Progenitor cell of endocrine pancreas (in vitro differentiated cells): ENCODE measurements at regions not wholly inside any gene's neighbourhood (a gene's known extent, or its start where the extent isn't known, plus 50 kb on each side); places are given as distances from the start of the nearest gene placed in this dataset.
A peak's percentile ranks its signal among the peaks of the same experiment; 100 is the strongest.

ENCODE experiments used
- DNase-seq: peaks from one replicate; pipeline ENCODE4 v3.0.0; 2021; ENCODE audit warnings: low spot score; ENCODE audit not compliant: unreplicated experiment
- H3K27ac Mint-ChIP-seq: 2 replicates; pipeline ENCODE4 v1.8.0; 2021; ENCODE audit warnings: mild to moderate bottlenecking, moderate library complexity, mixed read lengths
- H3K27me3 Mint-ChIP-seq: 2 replicates; pipeline ENCODE4 v1.8.0; 2021; ENCODE audit warnings: mixed read lengths
- H3K36me3 Mint-ChIP-seq: 2 replicates; pipeline ENCODE4 v1.8.0; 2022; ENCODE audit warnings: mixed read lengths; ENCODE audit not compliant: insufficient read depth
- H3K4me1 Mint-ChIP-seq: 2 replicates; pipeline ENCODE4 v1.8.0; 2021; ENCODE audit warnings: low read depth, mixed read lengths
- H3K4me3 Mint-ChIP-seq: 2 replicates; pipeline ENCODE4 v1.8.0; 2021; ENCODE audit warnings: low read depth, mild to moderate bottlenecking, moderate library complexity, mixed read lengths
- H3K9me3 Mint-ChIP-seq: 2 replicates; pipeline ENCODE4 v1.8.0; 2021; ENCODE audit warnings: low read depth, mixed read lengths
- CTCF ChIP-seq: fragments of 200-600 bp; sonication (generic); IDR thresholded peaks from one replicate; pipeline ENCODE4 v1.5.0; 2021; ENCODE audit warnings: antibody characterized with exemption, mild to moderate bottlenecking; ENCODE audit not compliant: unreplicated experiment

DNA sequence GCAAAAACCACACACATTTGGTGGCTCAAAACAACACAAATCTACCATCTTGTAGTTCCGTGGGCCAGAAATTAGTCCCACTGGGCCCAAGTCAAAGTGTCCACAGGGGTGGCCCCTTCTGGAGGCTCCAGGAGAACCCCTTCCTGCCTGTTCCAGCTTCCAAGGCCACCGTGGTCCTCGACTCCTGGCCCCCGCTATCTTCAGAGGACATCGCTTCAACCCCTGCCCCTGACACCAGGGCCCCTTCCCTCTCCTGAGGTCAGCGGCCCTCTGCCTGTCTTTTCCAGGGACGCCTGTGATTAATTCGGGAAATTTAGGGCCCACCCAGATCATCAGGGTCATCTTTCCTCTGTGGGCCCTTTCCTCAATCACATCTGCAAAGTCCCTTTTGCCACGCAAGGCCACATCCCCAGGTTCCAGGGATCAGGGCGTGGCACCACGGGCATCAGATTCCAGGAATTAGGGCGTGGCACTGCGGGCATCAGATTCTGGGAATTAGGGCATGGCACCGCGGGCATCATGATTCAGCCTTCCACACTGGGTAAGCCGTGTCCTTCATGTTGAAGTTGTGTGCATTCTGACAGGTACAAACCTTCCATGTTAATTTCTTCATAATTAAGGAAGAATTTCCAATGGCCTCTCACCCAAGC lies 59.9 kb upstream of the SMOC2 start:
- Mint-ChIP-seq H3K4me1 (peaks cover 11% of the 10 kb centered on the region), H3K9me3 (no peaks in the 10 kb centered on the region), H3K27ac (peak overlapping the region; percentile 37), H3K27me3 (peaks cover 14% of the 10 kb centered on the region), H3K36me3 (no peaks in the 10 kb centered on the region), H3K4me3 (no peak overlapping the region)
- DNase-seq = no peak
- TF ChIP-seq CTCF = no peak

GRCh38 chr6:168381726-168382458 lies 59.1 kb upstream of the SMOC2 start:
- H3K27ac Mint-ChIP-seq = no peak overlapping the region
- peaks cover 11% of the 10 kb centered on the region for H3K4me1 Mint-ChIP-seq
- no peaks in the 10 kb centered on the region for H3K36me3 Mint-ChIP-seq
- no peak for DNase-seq
- no peaks in the 10 kb centered on the region for H3K9me3 Mint-ChIP-seq
- TF ChIP-seq CTCF = no peak
- peaks cover 8% of the 10 kb centered on the region for H3K27me3 Mint-ChIP-seq
- no peak overlapping the region for H3K4me3 Mint-ChIP-seq

DNA sequence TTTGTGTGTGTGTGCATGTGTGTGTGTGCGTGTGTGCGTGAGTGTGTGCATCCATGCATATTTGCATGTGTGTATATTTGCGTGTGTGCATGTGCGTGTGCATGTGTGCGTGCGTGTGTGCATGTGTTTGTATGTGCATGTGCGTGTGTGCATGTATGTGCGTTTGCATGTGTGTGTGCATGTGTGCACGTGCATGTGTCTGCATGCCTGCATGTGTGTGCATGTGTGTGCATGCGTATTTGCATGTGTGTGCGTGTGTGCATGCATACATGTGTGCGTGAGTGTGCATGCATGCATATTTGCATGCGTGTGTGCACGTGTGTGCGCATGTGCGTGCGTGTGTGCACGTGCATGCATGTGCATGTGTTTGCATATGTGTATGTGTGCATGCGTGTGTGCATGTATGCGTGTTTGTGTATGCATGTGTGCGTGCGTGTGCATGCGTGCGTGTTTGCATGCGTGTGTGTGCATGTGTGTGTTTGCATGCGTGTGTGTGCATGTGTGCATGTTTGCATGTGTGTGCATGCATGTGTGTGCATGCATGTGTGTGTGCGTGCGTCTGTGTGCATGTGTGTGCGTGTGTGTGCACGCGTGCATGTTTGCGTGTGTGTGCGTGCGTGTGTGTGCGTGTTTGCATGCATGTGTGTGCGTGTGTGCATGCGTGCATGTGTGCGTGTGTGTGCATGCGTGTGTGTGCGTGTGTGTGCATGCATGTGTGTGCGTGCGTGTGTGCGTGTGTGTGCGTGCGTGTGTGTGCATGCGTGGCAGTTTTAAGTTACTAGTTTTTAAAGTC lies 57.7 kb upstream of the SMOC2 start:
- Mint-ChIP-seq H3K4me3 (no peak overlapping the region), H3K36me3 (no peaks in the 10 kb centered on the region)
- TF ChIP-seq CTCF = no peak

DNA sequence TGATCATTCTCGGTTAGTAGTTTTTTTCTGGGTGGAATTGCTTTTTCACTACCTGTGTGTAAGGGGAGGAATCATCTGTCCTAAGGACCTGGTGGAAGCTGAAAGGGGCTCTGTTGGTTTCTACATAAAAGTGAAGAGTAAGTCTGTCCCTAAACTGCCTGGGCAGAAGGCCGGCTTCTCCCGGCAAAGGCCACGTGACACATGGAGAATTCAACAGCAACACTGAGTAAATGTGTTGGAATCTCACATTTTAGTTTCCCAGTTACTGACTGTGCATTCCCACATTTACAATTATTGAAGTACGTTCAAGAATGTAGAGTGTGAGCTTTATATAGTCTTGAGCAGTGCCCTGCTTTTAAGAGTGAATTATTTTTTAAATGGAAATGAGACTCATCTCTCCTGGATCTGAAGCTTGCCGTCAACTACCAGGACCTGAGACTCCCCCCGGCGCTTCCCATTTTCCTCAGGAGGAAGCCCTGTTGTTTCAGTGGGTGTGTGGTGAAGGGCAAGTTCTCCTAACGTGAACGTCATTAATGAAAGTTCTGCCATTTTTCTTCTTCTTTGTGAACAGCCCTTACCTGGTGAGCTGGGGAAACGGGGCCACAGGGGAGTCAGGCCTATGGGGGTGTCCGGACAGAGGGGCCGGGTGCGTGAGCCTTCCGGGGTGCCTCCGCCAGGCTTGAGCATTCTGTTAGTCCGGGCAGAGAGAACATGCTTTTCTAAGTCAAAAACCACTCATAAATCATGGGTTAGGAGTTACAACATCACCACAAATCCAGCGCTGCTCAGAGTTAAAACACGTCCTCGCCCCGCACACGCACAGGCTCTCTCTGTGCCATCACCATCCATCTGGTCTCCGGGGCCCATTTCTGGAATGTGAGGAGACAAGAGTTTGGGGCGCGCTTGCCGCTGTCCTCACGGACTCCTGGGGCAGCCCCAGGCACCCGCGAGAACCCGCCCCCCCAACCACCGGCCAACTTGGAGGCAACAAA lies 56.6 kb upstream of the SMOC2 start:
- DNase-seq = no peak
- H3K4me3 Mint-ChIP-seq = no peak overlapping the region
- TF ChIP-seq CTCF = no peak
- H3K27me3 Mint-ChIP-seq = peaks cover 9% of the 10 kb centered on the region
- no peaks in the 10 kb centered on the region for H3K36me3 Mint-ChIP-seq
- peaks cover 15% of the 10 kb centered on the region for H3K4me1 Mint-ChIP-seq
- no peaks in the 10 kb centered on the region for H3K9me3 Mint-ChIP-seq
- no peak overlapping the region for H3K27ac Mint-ChIP-seq

More for the DNA sequence above, 57.7 kb upstream of the SMOC2 start:
- DNase-seq = no peak
- peaks cover 9% of the 10 kb centered on the region for H3K27me3 Mint-ChIP-seq
- peaks cover 8% of the 10 kb centered on the region for H3K4me1 Mint-ChIP-seq
- no peak overlapping the region for H3K27ac Mint-ChIP-seq
- no peaks in the 10 kb centered on the region for H3K9me3 Mint-ChIP-seq
